ENCODE measurements at regions not wholly inside any gene's neighbourhood (a gene's known extent, or its start where the extent isn't known, plus 50 kb on each side); places are given as distances from the start of the nearest gene placed in this dataset.

DNA sequence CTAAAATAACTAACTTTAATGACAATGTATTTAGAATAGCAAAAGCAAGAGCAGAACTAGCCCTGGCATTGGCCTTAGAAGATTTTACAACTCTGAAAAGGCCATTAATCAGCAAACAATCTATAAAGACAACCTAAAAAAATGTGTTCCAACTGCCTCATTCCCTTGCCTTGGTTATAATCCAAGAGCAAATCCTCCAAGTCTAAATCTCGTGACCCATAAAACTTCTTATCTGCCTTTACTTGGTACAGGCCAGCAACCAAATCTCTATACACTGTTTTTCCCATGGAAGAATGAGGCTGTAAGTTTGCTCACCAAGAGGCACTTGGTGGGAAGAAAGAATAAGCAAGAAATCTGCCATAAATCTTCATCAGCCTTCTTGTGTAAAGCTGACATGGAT lies 175.3 kb upstream of the MID1 start:
- no peak overlapping the region for H2AFZ ChIP-seq (replicated peaks; ENCODE audit: low read length, poor library complexity)
- H3K4me2 ChIP-seq (ENCODE audit: low read depth, low read length): no peak overlapping the region
- H3K23ac ChIP-seq (ENCODE audit: low read depth, low read length): no peak overlapping the region
- no peak overlapping the region for H2AK5ac ChIP-seq (ENCODE audit: low read depth, low read length)
- H4K20me1 ChIP-seq (ENCODE audit: insufficient read depth, low read length): no peaks in the 10 kb centered on the region
- H3K18ac ChIP-seq (ENCODE audit: low read depth, low read length): no peak overlapping the region
- H3K79me1 ChIP-seq (ENCODE audit: low read depth in 1 of 2, low read length in 2 of 2): no peaks in the 10 kb centered on the region
- H3K9me1 ChIP-seq (ENCODE audit: insufficient read depth, low read length): no peaks in the 10 kb centered on the region
- H2AK9ac ChIP-seq (replicated peaks; ENCODE audit: low read depth, low read length, poor library complexity): no peak overlapping the region
- H2BK5ac ChIP-seq (ENCODE audit: low read depth, low read length, poor library complexity, severe bottlenecking): no peak overlapping the region
- H3K27ac ChIP-seq (ENCODE audit: insufficient read depth, low read length): no peak overlapping the region
- TF ChIP-seq CEBPB (IDR thresholded peaks at IDR 0.05; ENCODE audit: low read depth, low read length) (no peak), RFX5 (IDR thresholded peaks at IDR 0.05; ENCODE audit: low read depth, low read length) (no peak), MAFK (IDR thresholded peaks at IDR 0.05; ENCODE audit: low read depth, low read length) (no peak), CHD1 (IDR thresholded peaks at IDR 0.05; ENCODE audit: low read depth, low read length) (no peak), RCOR1 (IDR thresholded peaks at IDR 0.05; ENCODE audit: insufficient replicate concordance, low read length) (no peak), CTCF (conservative IDR thresholded peaks at IDR 0.05; ENCODE audit: low read depth, low read length) (no peak), MAZ (IDR thresholded peaks at IDR 0.05; ENCODE audit: borderline replicate concordance, low read depth, low read length) (no peak), MXI1 (IDR thresholded peaks at IDR 0.05; ENCODE audit: borderline replicate concordance, low read depth, low read length) (no peak), RAD21 (IDR thresholded peaks at IDR 0.05; ENCODE audit: low read length) (no peak), FOS (IDR thresholded peaks at IDR 0.05; ENCODE audit: low read depth, low read length) (no peak), SMC3 (IDR thresholded peaks at IDR 0.05; ENCODE audit: low read depth, low read length) (no peak), NFE2L2 (IDR thresholded peaks at IDR 0.05; ENCODE audit: low read depth, low read length) (no peak), POLR2A (IDR thresholded peaks at IDR 0.05; ENCODE audit: low read depth, low read length) (no peak), BHLHE40 (IDR thresholded peaks at IDR 0.05; ENCODE audit: low read depth, low read length) (no peak)
- TF ChIP-seq, protein P1, sequence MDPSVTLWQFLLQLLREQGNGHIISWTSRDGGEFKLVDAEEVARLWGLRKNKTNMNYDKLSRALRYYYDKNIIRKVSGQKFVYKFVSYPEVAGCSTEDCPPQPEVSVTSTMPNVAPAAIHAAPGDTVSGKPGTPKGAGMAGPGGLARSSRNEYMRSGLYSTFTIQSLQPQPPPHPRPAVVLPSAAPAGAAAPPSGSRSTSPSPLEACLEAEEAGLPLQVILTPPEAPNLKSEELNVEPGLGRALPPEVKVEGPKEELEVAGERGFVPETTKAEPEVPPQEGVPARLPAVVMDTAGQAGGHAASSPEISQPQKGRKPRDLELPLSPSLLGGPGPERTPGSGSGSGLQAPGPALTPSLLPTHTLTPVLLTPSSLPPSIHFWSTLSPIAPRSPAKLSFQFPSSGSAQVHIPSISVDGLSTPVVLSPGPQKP (IDR thresholded peaks at IDR 0.05; ENCODE audit: borderline replicate concordance, low read depth, low read length): no peak
- TF ChIP-seq, protein P2, sequence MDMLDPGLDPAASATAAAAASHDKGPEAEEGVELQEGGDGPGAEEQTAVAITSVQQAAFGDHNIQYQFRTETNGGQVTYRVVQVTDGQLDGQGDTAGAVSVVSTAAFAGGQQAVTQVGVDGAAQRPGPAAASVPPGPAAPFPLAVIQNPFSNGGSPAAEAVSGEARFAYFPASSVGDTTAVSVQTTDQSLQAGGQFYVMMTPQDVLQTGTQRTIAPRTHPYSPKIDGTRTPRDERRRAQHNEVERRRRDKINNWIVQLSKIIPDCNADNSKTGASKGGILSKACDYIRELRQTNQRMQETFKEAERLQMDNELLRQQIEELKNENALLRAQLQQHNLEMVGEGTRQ (IDR thresholded peaks at IDR 0.05; ENCODE audit: low read depth, low read length): no peak
- BruUV-seq (replicated peaks): no TSS peak
- dilution Hi-C loops (cut with HindIII; ENCODE audit: low sequenced_read_pairs, unreplicated experiment): no loop called here
- ATAC-seq (ENCODE audit: low read depth) (no peak), DNase-seq (no peak)
- H3K14ac ChIP-seq (replicated peaks; ENCODE audit: low read depth, low read length): no peak overlapping the region
- no peak overlapping the region for H2BK20ac ChIP-seq (ENCODE audit: low read depth, low read length)
- H4K8ac ChIP-seq (ENCODE audit: low read depth in 2 of 2, low read length in 2 of 2): no peak overlapping the region
- in situ Hi-C loops (cut with MboI; ENCODE audit: low sequenced_read_pairs): no loop called here
- ChIA-PET CTCF (no interaction called here), POLR2A (ENCODE audit: unreplicated experiment) (no interaction called here)
- intact Hi-C loops (cut with micrococcal nuclease): no loop called here
- peaks cover 4% of the 10 kb centered on the region for H3K4me1 ChIP-seq (ENCODE audit: control insufficient read depth, insufficient read depth, low read length)
- no peak overlapping the region for H4K5ac ChIP-seq (ENCODE audit: low read depth, low read length)
- H4K91ac ChIP-seq (ENCODE audit: insufficient read depth, low read depth, low read length): no peak overlapping the region
- H3K36me3 ChIP-seq (ENCODE audit: control insufficient read depth, insufficient read depth, low read length): no peaks in the 10 kb centered on the region
- no peaks in the 10 kb centered on the region for H3K9me3 ChIP-seq (ENCODE audit: control insufficient read depth, insufficient read depth, low read length)
- H3K4me3 ChIP-seq (ENCODE audit: insufficient read depth, low read depth, low read length): no peak overlapping the region
- H2BK120ac ChIP-seq (ENCODE audit: low read depth, low read length): no peak overlapping the region
- no peak overlapping the region for H3K9ac ChIP-seq (ENCODE audit: low read depth, low read length)
- no peak overlapping the region for H3K56ac ChIP-seq (ENCODE audit: extremely low read depth, insufficient read depth, low read length)
- no CpG with 5 or more reads among the region's 1 CpG for WGBS, 2 experiments (ENCODE audit: extremely low coverage in 2 of 2, insufficient read length in 1 of 2)
- no peaks in the 10 kb centered on the region for H3K27me3 ChIP-seq (ENCODE audit: control insufficient read depth, insufficient read depth, low read length)
- no peak overlapping the region for H3K4ac ChIP-seq (ENCODE audit: low read depth, low read length)
- H2BK15ac ChIP-seq (ENCODE audit: low read depth, low read length): no peak overlapping the region
